HG03378 (cell line): ENCODE measurements at regions not wholly inside any gene's neighbourhood (a gene's known extent, or its start where the extent isn't known, plus 50 kb on each side); places are given as distances from the start of the nearest gene placed in this dataset.

Experiments used
- ATAC-seq: cut with Tn5 transposase; IDR thresholded peaks from one replicate; pipeline ENCODE4 v1.9.1; 2021; ENCODE audit warnings: mild to moderate bottlenecking, moderate library complexity; ENCODE audit not compliant: unreplicated experiment

DNA sequence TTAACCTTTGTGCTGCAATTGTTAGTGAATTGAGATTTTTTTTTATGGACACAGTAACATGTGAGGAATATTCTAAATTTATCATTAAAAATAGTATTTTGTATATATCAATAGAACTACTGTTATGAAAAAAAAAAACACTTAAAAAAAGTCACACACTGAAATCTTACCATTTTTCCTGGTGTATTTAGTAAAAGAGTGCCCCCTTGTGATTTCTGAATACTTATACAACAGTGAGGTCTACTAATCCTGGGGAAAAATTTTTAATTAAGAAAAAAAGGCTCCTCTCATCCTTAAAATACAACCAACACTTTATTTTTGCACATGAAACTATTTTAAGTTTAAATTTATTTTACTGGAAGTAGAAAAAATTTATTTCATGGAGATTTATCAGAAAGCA is 56.4 kb upstream of the SPOCK3 start:
- no peak for ATAC-seq

DNA sequence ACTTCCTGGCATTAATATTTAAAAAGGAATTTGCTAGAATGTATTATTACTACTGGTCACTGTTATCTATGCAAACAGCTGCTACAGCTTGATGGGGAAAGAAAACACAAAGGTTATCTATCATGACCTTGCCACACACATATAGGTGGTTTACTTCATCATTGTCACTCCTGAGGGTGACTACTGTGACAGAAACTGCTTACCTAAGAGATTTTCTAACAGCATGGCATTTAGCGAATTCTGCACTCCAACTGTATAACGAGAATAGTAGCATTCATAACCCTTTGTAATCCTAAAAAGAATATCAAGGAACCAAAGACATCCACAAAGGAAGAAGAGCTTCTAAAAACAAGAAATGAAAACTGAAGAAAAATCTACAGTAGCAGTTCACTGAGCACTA is 74.6 kb upstream of the SPOCK3 start:
- ATAC-seq, result no peak

GRCh38 chr4:167321299-167321698 is 87.0 kb upstream of the SPOCK3 start:
- no peak for ATAC-seq

DNA sequence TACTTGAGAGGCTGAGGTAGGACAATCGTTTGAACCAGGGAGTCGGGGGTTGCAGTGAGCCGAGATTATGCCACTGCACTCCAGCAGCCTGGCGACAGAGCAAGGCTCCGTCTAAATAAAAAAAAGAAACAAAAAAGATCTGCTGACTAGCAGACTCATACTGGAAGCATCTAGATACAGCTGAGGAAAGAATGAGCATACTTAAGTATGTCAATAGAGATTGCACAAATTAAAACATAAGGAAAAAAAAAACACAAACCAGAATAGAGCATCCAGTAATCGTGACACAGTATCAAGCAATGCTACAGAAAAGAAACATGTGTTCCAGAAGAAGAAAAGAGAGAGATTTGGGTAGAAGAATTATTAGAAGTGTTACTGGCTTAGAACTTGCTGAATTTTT is 105.5 kb upstream of the SPOCK3 start:
- ATAC-seq, result no peak

DNA sequence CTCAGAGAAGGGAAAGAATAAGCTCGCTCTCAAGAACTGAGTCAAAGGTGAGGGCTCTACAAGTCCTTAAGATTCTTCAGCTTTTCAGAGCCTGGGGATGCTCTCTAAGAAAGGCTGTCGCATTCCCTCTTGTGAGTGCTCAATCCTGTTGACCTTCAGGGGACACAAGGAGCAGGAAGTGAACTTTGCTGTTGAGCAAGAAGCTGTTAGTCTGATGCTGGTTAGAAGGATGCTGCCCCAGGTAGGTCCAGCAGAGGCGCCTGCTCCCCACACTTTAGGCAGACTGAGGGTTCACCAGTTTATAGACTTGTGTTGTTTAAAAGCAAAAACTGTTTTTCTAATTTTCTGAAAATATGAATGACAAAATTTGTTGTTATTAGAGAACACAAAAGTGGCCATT is 125.4 kb upstream of the SPOCK3 start:
- no peak for ATAC-seq

DNA sequence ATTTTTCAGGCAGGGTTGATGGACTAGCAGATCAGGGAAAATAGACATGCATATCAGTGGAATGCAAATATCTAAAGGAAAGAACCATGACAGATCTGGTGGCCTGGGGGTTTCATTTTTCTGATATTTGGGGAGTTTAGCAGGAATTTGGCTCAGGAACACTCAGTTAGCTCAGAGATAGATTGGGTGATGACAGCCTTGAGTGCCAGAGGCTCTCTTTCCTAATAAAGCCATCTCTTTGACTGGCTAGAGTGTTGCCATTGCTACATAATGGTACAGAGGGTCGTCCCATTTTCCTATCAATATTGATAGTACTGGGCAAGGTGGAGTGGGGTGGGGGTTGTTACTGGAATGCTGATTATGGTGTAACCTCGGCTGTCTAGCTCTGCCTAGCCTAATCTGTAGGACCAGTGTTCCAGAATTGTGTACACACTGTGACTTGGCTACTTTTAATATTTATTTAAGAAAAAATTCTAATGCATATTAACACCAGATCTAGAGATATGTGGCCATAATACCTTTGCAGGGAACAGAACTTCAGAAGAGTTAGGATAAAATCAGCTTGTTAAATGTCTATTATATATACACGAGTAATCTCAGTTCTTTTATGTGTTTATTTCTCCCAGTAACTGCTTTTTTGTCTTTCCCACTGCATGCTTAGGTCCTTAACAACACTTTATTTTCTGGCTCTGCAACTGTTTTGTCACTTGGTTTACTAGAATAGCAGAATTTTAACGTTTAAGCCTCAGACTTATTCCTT is 145.0 kb upstream of the SPOCK3 start:
- ATAC-seq, result no peak

DNA sequence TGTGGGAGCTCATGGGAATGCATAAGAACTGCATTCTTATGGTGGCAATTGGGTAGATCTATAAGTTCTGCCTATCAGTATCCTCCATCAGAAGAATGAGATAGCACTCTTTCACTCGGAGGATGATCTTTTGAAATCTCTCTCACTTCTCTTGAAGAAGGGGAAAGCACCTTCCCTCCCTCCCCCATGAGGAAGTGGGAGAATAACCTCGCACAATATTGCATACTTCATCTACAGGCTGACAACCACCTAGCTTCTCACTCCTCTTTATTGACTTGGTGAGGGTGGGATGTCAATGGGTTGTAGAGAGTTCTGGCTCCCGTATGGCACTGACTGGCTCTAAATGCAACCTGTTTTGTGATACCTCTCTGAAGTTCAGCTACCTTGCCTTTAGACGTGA is 146.7 kb upstream of the SPOCK3 start:
- ATAC-seq, result no peak

DNA sequence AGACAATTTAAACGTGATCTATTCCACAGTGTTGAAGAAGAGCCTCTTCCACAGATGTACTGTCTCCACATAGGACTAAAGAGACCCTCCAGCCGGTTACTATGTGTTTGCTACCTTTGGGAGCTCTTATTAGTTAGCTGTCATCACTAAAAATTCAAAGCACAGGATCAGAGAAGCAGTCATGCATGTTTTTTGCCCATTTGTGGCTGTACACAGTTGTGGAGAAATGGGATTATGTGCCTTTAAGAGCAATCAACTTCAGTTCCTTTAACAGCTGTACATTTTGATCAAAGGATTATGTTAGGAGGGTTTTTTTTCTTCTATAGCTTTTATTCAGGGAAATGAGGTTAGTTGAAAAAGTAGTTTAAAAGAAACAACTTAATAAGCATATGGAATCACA is 149.0 kb upstream of the SPOCK3 start:
- no peak for ATAC-seq

- no peak for ATAC-seq
Measured at GRCh38 chr4:167397586-167397985, 163.3 kb upstream of the SPOCK3 start.

DNA sequence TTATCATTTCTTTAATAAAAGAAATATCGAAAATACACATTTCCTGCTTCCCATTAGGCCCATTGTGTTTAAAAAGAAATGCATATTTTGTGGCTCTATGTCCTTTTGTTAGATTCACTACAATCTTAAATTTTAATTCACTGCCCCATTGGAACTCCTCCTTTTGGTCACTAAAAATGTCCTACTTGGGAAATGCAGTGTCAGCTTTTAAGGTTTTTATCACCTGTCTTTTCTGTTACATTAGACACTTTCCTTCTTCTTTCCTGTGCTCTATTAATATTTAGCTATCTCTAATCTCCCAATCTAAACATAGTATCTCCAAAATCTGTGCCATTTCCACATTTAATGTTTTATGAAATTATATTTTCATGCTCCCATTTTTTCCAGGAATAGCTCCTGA is 164.9 kb upstream of the SPOCK3 start:
- ATAC-seq, result no peak

DNA sequence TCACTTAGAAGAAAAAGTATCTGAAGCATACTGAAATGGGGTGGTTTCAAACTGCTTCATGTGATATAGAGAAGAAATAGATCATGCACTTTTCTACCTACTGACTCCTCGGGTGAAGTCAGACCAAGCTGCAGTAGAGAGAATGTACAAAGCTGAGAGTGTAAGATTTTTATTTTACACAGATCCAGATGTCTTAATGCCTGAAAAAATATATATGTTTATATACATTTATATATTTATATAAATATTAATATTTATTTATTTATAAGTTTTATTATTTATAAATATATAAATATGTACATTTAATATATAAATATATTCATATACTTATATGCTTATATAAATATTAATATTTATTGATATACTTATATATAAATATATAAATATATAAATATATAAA is 171.9 kb upstream of the SPOCK3 start:
- no peak for ATAC-seq

DNA sequence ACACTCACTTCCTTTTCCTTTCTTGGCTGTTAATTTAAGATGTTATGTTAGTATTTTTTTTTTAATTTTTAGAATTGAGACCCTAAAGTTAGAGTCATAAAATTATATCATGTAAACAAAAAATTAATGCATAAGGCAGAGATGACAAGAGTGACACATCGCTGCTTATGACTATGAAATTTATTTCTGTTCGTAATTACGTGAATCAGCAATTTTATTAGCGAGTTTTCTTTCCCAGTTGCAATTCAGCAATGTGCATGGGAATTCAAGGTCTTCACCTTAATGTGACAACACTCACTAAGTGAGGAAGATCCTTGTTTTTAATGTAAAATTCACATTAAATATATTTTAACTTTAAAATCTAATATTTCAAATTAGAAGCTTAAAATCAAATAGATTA is 181.2 kb upstream of the SPOCK3 start:
- ATAC-seq, result no peak

DNA sequence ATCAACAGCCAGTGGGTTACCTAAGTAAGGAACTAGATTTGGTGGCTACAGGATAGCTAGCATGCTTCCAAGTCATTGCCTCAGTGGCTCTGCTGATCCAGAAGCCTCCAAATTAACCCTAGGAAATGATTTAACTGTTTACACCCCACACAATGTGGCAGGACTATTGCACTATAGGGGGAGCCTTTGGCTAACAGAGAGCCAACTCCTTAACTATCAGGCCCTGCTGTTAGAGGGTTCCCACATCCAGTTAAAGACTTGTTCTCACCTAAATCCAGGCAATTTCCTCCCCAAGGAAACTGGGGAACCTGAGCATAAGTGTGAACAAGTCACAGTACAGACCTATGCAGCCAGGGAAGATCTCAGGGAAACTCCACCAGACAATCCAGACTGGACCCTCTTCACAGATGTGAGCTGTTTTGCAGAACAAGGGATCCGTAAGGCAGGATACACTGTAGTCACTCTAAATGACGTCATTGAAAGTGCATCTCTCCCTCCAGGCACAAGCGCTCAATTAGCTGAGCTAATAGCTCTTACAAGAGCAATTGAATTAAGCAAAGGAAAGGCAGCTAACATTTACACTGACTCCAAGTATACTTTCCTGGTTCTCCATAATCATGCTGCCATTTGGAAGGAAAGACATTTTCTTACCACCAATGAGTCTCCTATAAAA is 185.3 kb upstream of the SPOCK3 start:
- no peak for ATAC-seq

- no peak for ATAC-seq
Measured at GRCh38 chr4:167421201-167421600, 186.9 kb upstream of the SPOCK3 start.

DNA sequence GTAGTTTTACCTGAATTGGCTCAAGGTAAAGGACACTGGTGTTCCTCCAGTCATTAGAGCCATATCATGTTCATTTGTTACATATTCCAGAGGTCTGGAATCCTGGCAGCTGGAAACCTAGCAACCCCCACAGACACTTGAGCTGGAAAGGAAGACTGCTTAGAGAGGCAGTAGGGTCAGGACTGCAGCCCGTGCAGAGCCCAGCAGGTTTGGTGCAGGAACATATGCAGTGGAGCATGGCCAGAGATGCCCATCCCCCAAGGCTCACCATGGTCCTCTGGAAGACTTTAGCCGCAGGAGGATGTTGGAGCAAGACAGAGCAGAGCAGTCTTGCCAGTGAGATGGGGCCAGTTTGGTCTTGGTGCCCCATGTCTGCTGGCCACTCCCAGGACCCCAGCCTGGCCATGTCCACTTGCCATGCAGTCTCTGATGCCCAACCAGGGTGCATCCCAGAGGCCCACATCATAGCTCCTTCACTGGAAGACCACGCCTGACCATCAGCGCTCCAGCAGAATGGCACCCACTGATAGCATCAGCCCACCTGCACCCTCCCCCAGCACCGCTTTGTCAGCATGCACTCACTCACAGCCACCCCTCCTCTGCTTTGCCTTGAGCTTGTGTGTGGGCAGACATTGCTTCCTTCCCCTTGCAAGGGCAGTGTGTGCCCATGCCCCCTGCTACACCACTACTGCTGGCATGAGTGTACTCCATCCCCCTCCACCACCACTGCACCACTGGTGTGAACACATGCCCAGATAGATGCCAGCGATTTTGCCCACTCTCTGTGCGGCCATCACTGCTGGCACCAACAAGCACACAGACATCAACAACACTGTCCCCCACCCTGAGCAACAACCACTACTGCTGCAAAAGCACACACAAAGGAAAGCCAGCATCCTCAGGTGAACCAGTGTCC is 190.3 kb upstream of the SPOCK3 start:
- no peak for ATAC-seq

DNA sequence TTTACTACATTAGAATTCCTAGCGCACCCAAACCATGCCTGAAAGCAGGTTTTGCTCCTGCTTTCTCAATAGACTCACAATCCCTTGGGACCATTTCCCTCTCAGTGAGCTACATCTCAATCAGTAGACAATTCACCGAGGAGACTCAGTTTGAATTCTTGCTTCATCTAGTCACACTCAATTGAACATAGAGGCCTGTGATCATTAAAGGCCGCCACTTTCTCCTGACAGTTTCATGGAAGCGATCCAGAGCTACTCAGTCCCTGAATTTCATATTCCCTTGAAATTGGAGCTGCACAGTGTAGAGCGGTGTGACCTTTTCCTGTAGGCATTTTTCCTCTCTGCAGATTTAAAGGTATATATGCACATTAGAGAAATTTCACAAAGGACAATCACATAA is 193.9 kb upstream of the SPOCK3 start:
- ATAC-seq, result no peak

DNA sequence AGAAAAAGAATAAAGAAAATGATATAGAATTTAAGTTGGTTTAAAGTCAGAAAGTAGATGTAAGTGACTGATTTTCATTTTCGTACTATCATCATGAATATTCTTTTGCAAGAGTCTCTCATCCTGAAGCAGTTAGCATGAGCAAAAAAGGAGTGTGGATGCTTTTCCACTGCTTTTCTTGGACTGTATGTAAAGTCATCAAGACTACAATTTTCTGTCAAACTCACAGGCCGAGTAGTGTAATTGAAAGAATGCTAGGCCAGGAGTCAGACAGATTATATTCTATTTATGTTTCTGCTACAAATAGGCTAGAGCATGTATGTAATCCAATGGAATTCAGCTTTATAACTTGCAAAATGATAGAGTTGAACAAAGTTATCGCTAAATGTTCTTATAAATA is 197.1 kb upstream of the SPOCK3 start:
- no peak for ATAC-seq

DNA sequence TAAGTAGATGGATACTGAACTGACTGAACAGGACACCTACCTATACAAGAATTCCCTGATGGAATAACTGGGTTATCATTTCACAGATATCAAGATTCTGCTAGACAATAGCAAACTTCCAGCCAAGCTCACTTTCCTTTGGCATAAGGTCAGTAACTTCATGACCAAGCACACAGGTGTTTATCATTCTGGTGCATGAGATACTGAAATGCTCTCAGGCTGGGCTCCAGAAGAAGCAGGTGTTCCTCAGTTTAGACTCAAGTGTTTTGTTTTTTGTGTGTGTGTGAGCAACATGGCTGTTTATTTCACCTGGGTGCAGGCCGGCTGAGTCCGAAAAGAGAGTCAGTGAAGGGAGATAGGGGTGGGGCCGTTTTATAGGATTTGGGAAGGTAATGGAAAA is 201.5 kb upstream of the SPOCK3 start:
- no peak for ATAC-seq

DNA sequence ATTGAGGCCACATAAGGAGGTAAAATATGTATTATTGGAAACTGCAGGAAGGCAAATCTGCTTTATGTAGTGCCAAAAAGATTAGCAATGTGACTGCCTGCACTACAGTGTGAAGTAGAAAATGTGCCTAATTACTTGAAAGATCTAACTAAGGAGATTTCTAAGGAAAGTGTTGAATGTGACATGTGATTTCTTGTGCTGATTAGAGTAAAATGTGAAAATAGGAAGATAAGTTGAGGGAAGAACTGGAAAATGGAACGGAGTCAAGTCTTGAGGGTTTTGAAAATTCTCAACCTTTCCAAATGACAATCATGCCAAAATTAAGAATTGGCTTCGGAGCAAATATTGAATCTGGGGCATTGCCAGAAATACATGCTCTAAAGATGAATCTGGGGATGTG is 209.5 kb upstream of the SPOCK3 start:
- no peak for ATAC-seq

DNA sequence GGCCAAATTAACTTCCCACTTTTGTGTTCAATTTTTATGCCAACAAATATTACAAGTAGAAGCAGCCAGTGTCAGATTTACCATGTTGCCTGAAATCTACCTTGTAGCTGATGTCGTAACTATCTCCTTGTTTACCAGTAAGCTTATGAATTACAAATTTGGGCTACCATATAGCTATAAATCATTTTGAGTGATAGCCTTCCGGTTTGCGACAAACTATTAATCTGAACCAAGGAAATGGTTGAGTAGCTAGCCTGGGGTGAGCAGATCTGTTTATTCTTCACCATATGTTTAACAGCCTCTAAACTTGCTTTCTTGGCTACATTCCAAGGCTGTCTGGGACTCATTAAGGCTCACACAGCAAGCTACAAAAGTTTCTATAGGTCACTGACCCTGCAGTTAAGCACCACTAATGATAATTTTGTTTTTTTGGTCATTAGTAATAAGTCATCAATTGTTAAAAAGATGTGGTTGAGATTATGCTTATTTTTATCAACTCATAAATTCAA is 218.7 kb upstream of the SPOCK3 start:
- ATAC-seq, result no peak

DNA sequence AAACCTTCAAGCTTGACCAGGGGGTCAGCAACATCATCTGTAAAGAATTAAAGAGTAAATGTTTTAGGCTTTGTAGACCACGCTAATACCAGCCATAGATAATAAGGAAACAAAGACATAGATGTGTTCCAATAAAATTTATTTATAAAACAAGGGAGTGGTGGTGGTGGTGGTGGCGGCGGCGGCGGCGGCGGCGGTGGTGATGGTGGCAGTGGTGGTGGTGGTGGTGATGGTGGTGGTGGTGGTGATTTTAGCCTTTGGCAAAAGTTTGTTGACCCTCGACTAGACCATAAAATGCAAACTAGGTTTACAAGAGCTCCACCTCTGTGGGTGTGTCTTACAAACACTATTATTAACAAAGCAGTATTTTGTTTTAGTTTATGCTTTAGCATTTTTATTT is 222.3 kb upstream of the SPOCK3 start:
- no peak for ATAC-seq

DNA sequence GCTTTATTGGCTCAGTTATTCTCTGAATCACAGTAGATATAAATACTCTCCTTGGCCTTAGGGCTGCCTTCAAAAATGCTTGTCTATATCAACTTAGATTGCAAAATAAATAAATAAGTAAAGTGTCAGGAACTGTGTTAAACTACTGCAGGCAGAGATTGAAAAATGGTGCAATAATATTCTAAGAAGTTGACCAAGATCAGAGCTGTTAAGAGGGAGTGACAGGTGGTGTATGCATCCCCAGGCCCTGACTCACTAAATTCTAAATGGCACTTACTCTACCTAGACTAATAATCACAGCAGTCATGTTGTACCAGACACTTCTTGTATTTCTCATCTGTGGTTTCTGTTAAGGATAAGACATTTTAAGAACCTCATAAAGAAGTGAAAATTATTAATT is 235.1 kb upstream of the SPOCK3 start:
- no peak for ATAC-seq
